Rectal smooth muscle tissue (tissue), 1 donor: ENCODE measurements at regions not wholly inside any gene's neighbourhood (a gene's known extent, or its start where the extent isn't known, plus 50 kb on each side); places are given as distances from the start of the nearest gene placed in this dataset.

Experiments
- H3K27ac ChIP-seq: one replicate; pipeline ENCODE4 v1.7.0; 2013; ENCODE audit warnings: low read depth, low read length, inconsistent platforms
- H3K27me3 ChIP-seq: one replicate; pipeline ENCODE4 v1.7.0; 2013; ENCODE audit warnings: low read length; ENCODE audit not compliant: control insufficient read depth, insufficient read depth
- H3K36me3 ChIP-seq: one replicate; pipeline ENCODE4 v1.7.0; 2013; ENCODE audit warnings: low read length; ENCODE audit not compliant: control insufficient read depth, insufficient read depth
- H3K4me1 ChIP-seq: one replicate; pipeline ENCODE4 v1.7.0; 2013; ENCODE audit warnings: low read length; ENCODE audit not compliant: control insufficient read depth, insufficient read depth
- H3K4me3 ChIP-seq: one replicate; pipeline ENCODE4 v1.7.0; 2013; ENCODE audit warnings: low read length
- H3K9ac ChIP-seq: one replicate; pipeline ENCODE4 v1.7.0; 2013; ENCODE audit warnings: low read length

GRCh38 chr13:80584785-80585184, 243.9 kb upstream of the SPRY2 start:
- Histone ChIP-seq H3K27ac (no peak overlapping the region), H3K4me3 (no peak overlapping the region)

GRCh38 chr13:80584306-80584705, 243.4 kb upstream of the SPRY2 start:
- no peak overlapping the region for H3K27ac ChIP-seq
- H3K4me1 ChIP-seq, result no peaks in the 10 kb centered on the region
- no peaks in the 10 kb centered on the region for H3K36me3 ChIP-seq
- H3K27me3 ChIP-seq, result no peaks in the 10 kb centered on the region
- H3K4me3 ChIP-seq, result no peak overlapping the region
- no peak overlapping the region for H3K9ac ChIP-seq

More at GRCh38 chr13:80584785-80585184, 243.9 kb upstream of the SPRY2 start:
- no peaks in the 10 kb centered on the region for H3K27me3 ChIP-seq
- H3K4me1 ChIP-seq, result no peaks in the 10 kb centered on the region
- no peaks in the 10 kb centered on the region for H3K36me3 ChIP-seq
- H3K9ac ChIP-seq, result no peak overlapping the region

- Histone ChIP-seq H3K9ac (no peak overlapping the region), H3K36me3 (no peaks in the 10 kb centered on the region), H3K27me3 (no peaks in the 10 kb centered on the region), H3K27ac (no peak overlapping the region), H3K4me1 (no peaks in the 10 kb centered on the region), H3K4me3 (no peak overlapping the region)
Observed at GRCh38 chr13:80577926-80578670, 237.2 kb upstream of the SPRY2 start.

GRCh38 chr13:80577285-80577684, 236.4 kb upstream of the SPRY2 start:
- Histone ChIP-seq H3K4me1 (no peaks in the 10 kb centered on the region), H3K9ac (no peak overlapping the region), H3K4me3 (no peak overlapping the region), H3K27ac (no peak overlapping the region), H3K36me3 (no peaks in the 10 kb centered on the region), H3K27me3 (no peaks in the 10 kb centered on the region)

GRCh38 chr13:80574113-80574850, 233.4 kb upstream of the SPRY2 start:
- H3K9ac ChIP-seq, result no peak overlapping the region
- no peaks in the 10 kb centered on the region for H3K27me3 ChIP-seq
- no peak overlapping the region for H3K27ac ChIP-seq
- H3K4me1 ChIP-seq, result no peaks in the 10 kb centered on the region
- H3K4me3 ChIP-seq, result no peak overlapping the region
- H3K36me3 ChIP-seq, result no peaks in the 10 kb centered on the region

- no peaks in the 10 kb centered on the region for H3K4me1 ChIP-seq
- H3K27ac ChIP-seq, result no peak overlapping the region
- no peak overlapping the region for H3K9ac ChIP-seq
- no peaks in the 10 kb centered on the region for H3K27me3 ChIP-seq
- H3K4me3 ChIP-seq, result no peak overlapping the region
- no peaks in the 10 kb centered on the region for H3K36me3 ChIP-seq
Observed at GRCh38 chr13:80572923-80573316, 232.0 kb upstream of the SPRY2 start.

GRCh38 chr13:80572308-80572922, 231.5 kb upstream of the SPRY2 start:
- H3K27ac ChIP-seq, result no peak overlapping the region
- no peaks in the 10 kb centered on the region for H3K27me3 ChIP-seq
- no peaks in the 10 kb centered on the region for H3K36me3 ChIP-seq
- H3K4me3 ChIP-seq, result no peak overlapping the region
- H3K4me1 ChIP-seq, result no peaks in the 10 kb centered on the region
- no peak overlapping the region for H3K9ac ChIP-seq

- H3K36me3 ChIP-seq, result no peaks in the 10 kb centered on the region
- no peaks in the 10 kb centered on the region for H3K4me1 ChIP-seq
- H3K4me3 ChIP-seq, result no peak overlapping the region
- H3K9ac ChIP-seq, result no peak overlapping the region
- H3K27me3 ChIP-seq, result no peaks in the 10 kb centered on the region
- H3K27ac ChIP-seq, result no peak overlapping the region
Observed at GRCh38 chr13:80571346-80572307, 230.7 kb upstream of the SPRY2 start.

GRCh38 chr13:80563439-80563838, 222.5 kb upstream of the SPRY2 start:
- Histone ChIP-seq H3K4me1 (no peaks in the 10 kb centered on the region), H3K27ac (no peak overlapping the region), H3K4me3 (no peak overlapping the region), H3K9ac (no peak overlapping the region), H3K27me3 (no peaks in the 10 kb centered on the region), H3K36me3 (no peaks in the 10 kb centered on the region)

- H3K27me3 ChIP-seq, result no peaks in the 10 kb centered on the region
- no peaks in the 10 kb centered on the region for H3K36me3 ChIP-seq
- H3K4me3 ChIP-seq, result no peak overlapping the region
- H3K9ac ChIP-seq, result no peak overlapping the region
- no peak overlapping the region for H3K27ac ChIP-seq
- H3K4me1 ChIP-seq, result no peaks in the 10 kb centered on the region
Observed at GRCh38 chr13:80562433-80563156, 221.7 kb upstream of the SPRY2 start.

GRCh38 chr13:80560609-80561008, 219.7 kb upstream of the SPRY2 start:
- Histone ChIP-seq H3K4me1 (no peaks in the 10 kb centered on the region), H3K27me3 (no peaks in the 10 kb centered on the region), H3K4me3 (no peak overlapping the region), H3K36me3 (no peaks in the 10 kb centered on the region), H3K27ac (no peak overlapping the region), H3K9ac (no peak overlapping the region)
